Neural crest cell (in vitro differentiated cells): ENCODE measurements at regions not wholly inside any gene's neighbourhood (a gene's known extent, or its start where the extent isn't known, plus 50 kb on each side); places are given as distances from the start of the nearest gene placed in this dataset.

ENCODE experiments used
- DNase-seq: peaks from one replicate; pipeline ENCODE4 v3.0.0; 2021; ENCODE audit warnings: low read depth, mixed read lengths, low spot score
- H3K27ac Mint-ChIP-seq: one replicate; pipeline ENCODE4 v1.8.0; 2021; ENCODE audit warnings: mild to moderate bottlenecking, mixed read lengths; ENCODE audit not compliant: unreplicated experiment
- H3K27me3 Mint-ChIP-seq: 2 replicates; pipeline ENCODE4 v1.8.0; 2021; ENCODE audit warnings: low read depth, mild to moderate bottlenecking, mixed read lengths
- H3K36me3 Mint-ChIP-seq: 2 replicates; pipeline ENCODE4 v1.8.0; 2021; ENCODE audit warnings: low read depth, mild to moderate bottlenecking, mixed read lengths
- H3K4me1 Mint-ChIP-seq: 2 replicates; pipeline ENCODE4 v1.8.0; 2021; ENCODE audit warnings: mixed read lengths
- H3K4me3 Mint-ChIP-seq: one replicate; pipeline ENCODE4 v1.8.0; 2021; ENCODE audit warnings: mild to moderate bottlenecking, mixed read lengths
- H3K9me3 Mint-ChIP-seq: 2 replicates; pipeline ENCODE4 v1.8.0; 2021; ENCODE audit warnings: mixed read lengths
- TF ChIP-seq, protein P1 (sequence below): fragments of 200-600 bp; sonication (generic); conservative IDR thresholded peaks from 2 replicates; pipeline ENCODE4 v1.5.0; 2021; ENCODE audit warnings: antibody characterized with exemption, mild to moderate bottlenecking

DNA sequence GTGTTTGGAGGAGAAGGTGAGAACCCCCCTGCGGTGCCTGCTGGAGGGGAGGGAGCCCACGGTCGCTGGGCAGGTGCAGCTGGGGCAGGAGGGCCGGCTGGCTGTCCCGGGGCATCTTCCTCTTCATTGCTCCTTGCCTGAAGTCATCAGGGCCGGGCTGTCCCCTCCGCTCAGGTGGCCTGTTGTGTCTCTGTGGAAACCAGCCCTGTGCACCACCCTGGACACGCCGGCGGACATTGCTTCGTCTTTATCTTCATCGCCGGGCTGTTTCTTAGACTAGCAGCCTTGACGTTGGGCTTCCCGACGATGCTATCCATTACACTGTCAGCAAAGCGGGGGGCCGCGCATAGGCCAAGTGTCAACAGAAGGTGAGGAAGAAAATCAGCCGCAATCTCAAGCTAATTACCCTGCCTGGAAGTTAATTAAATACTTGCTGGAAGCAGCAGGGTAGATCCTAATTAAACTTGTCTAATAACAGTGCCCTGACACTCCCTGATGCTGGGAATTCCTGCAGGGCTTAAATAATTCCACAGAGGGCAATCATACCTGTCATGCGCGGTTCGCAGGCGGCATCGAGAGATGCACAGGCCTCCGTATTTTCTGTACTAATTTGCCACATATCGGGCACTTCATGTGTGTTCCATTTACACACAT lies 111.4 kb upstream of the SOX1 start:
- peaks cover 7% of the 10 kb centered on the region for H3K4me1 Mint-ChIP-seq
- no peaks in the 10 kb centered on the region for H3K27me3 Mint-ChIP-seq
- no peak overlapping the region for H3K4me3 Mint-ChIP-seq
- peaks cover 6% of the 10 kb centered on the region for H3K9me3 Mint-ChIP-seq
- DNase-seq, result no peak
- peaks cover 2% of the 10 kb centered on the region for H3K36me3 Mint-ChIP-seq
- TF ChIP-seq, protein P1, sequence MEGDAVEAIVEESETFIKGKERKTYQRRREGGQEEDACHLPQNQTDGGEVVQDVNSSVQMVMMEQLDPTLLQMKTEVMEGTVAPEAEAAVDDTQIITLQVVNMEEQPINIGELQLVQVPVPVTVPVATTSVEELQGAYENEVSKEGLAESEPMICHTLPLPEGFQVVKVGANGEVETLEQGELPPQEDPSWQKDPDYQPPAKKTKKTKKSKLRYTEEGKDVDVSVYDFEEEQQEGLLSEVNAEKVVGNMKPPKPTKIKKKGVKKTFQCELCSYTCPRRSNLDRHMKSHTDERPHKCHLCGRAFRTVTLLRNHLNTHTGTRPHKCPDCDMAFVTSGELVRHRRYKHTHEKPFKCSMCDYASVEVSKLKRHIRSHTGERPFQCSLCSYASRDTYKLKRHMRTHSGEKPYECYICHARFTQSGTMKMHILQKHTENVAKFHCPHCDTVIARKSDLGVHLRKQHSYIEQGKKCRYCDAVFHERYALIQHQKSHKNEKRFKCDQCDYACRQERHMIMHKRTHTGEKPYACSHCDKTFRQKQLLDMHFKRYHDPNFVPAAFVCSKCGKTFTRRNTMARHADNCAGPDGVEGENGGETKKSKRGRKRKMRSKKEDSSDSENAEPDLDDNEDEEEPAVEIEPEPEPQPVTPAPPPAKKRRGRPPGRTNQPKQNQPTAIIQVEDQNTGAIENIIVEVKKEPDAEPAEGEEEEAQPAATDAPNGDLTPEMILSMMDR, result no peak
- H3K27ac Mint-ChIP-seq, result no peak overlapping the region

DNA sequence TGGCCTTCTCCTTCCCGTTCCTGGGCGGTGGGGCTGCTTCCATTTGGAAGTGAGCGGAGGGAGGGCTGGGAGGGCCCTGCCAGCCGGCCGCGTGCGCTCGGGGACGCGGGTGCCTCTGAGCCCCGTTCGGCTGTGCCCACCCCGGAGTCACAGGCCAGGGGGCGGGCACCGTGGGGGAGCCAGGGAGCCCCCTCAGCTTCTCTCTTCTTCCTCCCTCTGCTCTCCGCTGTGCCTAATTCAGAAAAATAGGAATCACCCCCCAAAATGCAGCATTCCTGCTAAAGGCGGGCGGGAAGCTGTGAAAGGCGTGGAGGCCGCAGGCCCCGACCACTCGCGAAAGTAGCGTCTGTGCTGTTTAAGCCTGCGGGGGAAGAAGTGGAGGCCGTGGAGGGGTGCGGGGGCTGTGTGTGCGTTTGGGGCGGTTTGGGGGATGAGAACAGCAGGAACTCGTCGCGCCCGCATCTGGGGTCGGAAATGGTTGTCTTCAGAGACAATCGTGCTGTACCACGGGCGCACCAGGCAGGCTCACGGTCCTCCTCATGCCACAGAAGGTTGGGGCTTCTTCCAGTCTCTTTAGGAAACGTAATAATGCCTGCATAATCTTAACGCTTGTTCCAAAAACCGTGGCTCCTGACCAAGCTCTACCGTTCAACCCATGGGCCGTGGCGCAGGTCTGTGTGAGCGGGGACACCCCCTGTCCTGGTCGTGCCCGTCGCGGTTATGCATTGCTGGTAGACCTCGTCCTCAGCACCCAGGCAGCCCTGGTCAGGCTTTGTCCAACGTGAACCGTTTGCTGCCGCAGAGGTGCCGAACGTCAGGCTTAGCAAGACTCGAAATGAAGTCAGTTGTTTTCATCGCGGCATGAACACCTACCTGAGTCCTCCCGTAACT lies 110.4 kb upstream of the SOX1 start:
- no peak overlapping the region for H3K4me3 Mint-ChIP-seq
- no peak for DNase-seq
- peaks cover 7% of the 10 kb centered on the region for H3K4me1 Mint-ChIP-seq
- TF ChIP-seq, protein P1, result no peak
- peaks cover under 1% of the 10 kb centered on the region for H3K9me3 Mint-ChIP-seq
- H3K27ac Mint-ChIP-seq, result no peak overlapping the region
- no peaks in the 10 kb centered on the region for H3K36me3 Mint-ChIP-seq
- no peaks in the 10 kb centered on the region for H3K27me3 Mint-ChIP-seq

DNA sequence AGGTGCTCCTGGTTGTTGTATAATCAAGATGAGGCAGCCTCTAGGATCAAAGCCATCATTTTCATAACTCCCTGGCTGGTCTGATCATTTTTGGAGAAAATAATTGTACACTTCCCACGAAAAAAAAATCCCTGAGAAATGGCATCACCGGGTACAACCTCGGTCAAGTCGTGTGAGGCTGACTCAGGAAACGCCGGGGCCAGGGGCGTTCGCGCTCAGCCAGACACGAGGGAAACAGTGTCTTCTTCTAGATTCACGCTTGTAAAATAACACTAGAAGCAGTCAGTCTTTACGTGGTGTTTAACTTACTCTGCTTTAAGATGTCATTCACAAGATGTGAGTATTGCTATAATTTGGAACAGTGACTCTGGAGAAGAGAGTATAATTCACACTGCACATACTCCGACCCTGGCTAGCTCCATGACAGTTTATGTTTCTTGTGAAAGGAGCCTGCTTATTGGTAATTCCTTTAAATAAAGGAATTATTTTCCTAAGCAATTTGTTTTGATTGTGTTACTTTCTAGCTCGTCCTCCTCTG lies 109.0 kb upstream of the SOX1 start:
- no peaks in the 10 kb centered on the region for H3K36me3 Mint-ChIP-seq
- no peak for DNase-seq
- H3K9me3 Mint-ChIP-seq, result no peaks in the 10 kb centered on the region

DNA sequence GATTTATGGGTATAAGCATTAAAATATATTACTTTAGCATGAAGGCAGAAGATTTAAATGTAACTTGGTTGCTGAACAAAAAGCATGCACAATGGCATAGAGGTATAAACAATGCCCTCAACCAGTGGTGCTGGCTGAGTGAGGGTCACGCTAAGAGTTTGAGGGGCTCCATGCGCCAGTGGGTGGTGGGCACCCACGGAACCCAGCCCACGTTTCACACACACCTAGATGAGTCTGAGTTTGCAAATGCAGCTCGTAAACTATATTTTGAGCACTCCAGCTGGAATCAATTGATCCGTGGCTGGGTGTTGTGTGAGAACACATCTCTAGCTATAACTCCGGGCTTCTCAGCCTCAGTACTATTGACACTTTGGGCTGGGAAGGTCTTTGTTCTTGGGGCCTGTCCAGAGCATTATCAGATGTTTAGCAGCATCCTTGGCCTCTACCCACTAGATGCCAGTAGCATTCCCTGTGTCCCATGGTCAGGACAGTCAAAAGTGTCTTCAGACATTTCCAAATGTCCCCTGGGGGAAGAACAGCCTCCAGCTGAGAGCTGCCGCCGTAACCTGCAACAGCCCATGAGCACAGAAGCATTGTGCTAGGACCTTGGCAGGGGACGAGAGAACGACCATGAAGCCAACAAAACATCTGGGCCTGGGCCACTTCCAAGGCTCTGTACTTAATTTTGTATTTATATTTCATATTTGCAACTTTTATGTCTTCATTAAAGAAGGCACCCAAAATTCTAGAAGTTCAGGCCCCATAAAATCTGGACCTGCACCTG lies 108.1 kb upstream of the SOX1 start:
- peaks cover 7% of the 10 kb centered on the region for H3K4me1 Mint-ChIP-seq
- no peak for DNase-seq
- H3K27ac Mint-ChIP-seq, result no peak overlapping the region
- H3K27me3 Mint-ChIP-seq, result no peaks in the 10 kb centered on the region
- TF ChIP-seq, protein P1, result no peak
- no peak overlapping the region for H3K4me3 Mint-ChIP-seq
- H3K9me3 Mint-ChIP-seq, result no peaks in the 10 kb centered on the region
- H3K36me3 Mint-ChIP-seq, result no peaks in the 10 kb centered on the region

More for the DNA sequence above, 109.0 kb upstream of the SOX1 start:
- Mint-ChIP-seq H3K4me1 (peaks cover 7% of the 10 kb centered on the region), H3K27ac (no peak overlapping the region), H3K27me3 (no peaks in the 10 kb centered on the region), H3K4me3 (no peak overlapping the region)
- TF ChIP-seq, protein P1, result no peak

DNA sequence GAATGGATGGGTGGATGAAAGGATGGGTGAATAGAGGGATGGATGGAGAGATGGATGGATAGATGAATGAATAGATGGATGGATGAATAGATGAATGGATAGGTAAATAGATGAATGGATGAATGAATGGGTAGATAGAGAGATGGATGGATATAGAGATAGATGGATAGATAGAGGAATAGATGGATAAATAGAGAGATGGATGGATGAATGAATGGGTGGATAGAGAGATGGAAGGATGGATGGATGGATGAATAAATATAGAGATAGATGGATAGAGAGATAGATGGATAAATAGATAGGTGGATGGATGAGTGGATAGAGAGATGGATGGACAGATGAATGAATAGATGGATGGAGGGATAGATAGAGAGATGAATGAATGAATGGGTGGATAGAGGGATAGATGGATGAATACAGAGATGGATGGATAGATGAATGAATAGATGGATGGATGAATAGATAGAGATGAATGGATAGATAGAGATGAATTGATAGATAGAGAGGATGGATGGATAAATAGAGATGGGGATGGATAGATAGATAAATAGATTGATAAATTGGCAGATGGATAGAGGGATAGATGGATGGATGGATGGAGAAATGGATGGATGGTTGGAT lies 106.7 kb upstream of the SOX1 start:
- Mint-ChIP-seq H3K4me1 (no peaks in the 10 kb centered on the region), H3K27ac (no peak overlapping the region), H3K4me3 (no peak overlapping the region), H3K27me3 (no peaks in the 10 kb centered on the region), H3K9me3 (no peaks in the 10 kb centered on the region), H3K36me3 (no peaks in the 10 kb centered on the region)
- DNase-seq, result no peak
- TF ChIP-seq, protein P1, result no peak
